Nephron (organoid): ENCODE measurements at regions not wholly inside any gene's neighbourhood (a gene's known extent, or its start where the extent isn't known, plus 50 kb on each side); places are given as distances from the start of the nearest gene placed in this dataset.

Experiments used
- H3K27ac Mint-ChIP-seq, 3 experiments: 2 replicates each; pipeline ENCODE4 v1.8.0; 2020; ENCODE audit warnings: mixed read lengths in 3 of 3, mild to moderate bottlenecking in 2 of 3, moderate library complexity in 1 of 3
- H3K27me3 Mint-ChIP-seq: 2 replicates; pipeline ENCODE4 v1.8.0; 2021; ENCODE audit warnings: low read depth, mild to moderate bottlenecking, moderate library complexity, mixed read lengths
- H3K36me3 Mint-ChIP-seq: 2 replicates; pipeline ENCODE4 v1.8.0; 2020; ENCODE audit warnings: low read depth, mixed read lengths
- H3K4me1 Mint-ChIP-seq: 2 replicates; pipeline ENCODE4 v1.8.0; 2020; ENCODE audit warnings: mixed read lengths
- H3K4me3 Mint-ChIP-seq, 3 experiments: 2 replicates each; pipeline ENCODE4 v1.8.0; 2020; ENCODE audit warnings: mild to moderate bottlenecking in 3 of 3, mixed read lengths in 3 of 3, moderate library complexity in 2 of 3
- H3K9me3 Mint-ChIP-seq: 2 replicates; pipeline ENCODE4 v1.8.0; 2020; ENCODE audit warnings: mixed read lengths
- TF ChIP-seq, protein P1 (sequence below), 3 experiments: fragments of 200-600 bp; sonication (generic); IDR thresholded peaks; one replicate each; pipeline ENCODE4 v1.5.0; 2021; ENCODE audit warnings: antibody characterized with exemption in 3 of 3; ENCODE audit not compliant: unreplicated experiment in 3 of 3

DNA sequence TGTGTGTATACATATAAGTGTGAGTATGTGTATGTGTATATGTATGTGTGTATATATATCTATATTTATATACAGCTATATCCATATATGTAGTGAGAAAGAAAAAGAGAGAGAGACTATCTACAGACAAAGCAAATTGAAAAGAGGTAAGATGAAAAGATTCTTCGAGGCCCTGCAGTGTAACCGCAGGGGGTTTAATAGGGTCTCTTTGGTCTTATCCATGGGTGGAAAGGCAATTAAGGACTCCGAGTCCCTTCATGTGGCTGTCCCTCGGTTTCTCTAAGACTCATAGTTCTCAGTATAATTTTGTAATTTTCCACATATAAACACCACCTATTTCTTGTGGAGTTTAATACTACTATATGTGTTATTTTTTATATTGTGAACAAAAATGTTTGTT lies 50.6 kb upstream of the JAZF1 start:
- Mint-ChIP-seq H3K27me3 (no peaks in the 10 kb centered on the region), H3K27ac (no peak overlapping the region), H3K4me1 (no peaks in the 10 kb centered on the region), H3K4me3 (no peak overlapping the region), H3K9me3 (no peaks in the 10 kb centered on the region), H3K36me3 (no peaks in the 10 kb centered on the region)
- TF ChIP-seq, protein P1, sequence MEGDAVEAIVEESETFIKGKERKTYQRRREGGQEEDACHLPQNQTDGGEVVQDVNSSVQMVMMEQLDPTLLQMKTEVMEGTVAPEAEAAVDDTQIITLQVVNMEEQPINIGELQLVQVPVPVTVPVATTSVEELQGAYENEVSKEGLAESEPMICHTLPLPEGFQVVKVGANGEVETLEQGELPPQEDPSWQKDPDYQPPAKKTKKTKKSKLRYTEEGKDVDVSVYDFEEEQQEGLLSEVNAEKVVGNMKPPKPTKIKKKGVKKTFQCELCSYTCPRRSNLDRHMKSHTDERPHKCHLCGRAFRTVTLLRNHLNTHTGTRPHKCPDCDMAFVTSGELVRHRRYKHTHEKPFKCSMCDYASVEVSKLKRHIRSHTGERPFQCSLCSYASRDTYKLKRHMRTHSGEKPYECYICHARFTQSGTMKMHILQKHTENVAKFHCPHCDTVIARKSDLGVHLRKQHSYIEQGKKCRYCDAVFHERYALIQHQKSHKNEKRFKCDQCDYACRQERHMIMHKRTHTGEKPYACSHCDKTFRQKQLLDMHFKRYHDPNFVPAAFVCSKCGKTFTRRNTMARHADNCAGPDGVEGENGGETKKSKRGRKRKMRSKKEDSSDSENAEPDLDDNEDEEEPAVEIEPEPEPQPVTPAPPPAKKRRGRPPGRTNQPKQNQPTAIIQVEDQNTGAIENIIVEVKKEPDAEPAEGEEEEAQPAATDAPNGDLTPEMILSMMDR (IDR thresholded peaks at IDR 0.05; ENCODE audit: unreplicated experiment in 3 of 3) = no peak

DNA sequence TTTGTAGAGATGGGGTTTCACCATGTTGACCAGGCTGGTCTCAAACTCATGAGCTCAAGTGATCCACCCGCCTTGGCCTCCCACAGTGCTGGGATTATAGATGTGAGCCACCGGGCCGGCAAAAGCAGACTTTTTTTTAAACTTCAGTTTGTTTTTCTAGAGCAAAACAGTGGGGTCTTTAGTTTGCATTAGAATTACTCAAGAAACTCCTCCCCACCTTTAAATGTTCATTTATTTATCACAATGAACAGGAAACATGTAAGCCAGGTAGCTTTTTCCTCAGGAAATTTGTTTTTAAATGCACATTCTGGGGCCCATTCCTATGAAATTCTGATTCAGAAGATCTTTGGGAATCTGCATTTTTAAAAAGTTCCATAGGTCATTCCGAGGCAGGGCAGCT lies 56.0 kb upstream of the JAZF1 start:
- no peaks in the 10 kb centered on the region for H3K9me3 Mint-ChIP-seq
- H3K27me3 Mint-ChIP-seq = no peaks in the 10 kb centered on the region
- no peaks in the 10 kb centered on the region for H3K4me1 Mint-ChIP-seq
- no peaks in the 10 kb centered on the region for H3K36me3 Mint-ChIP-seq
- TF ChIP-seq, protein P1 (IDR thresholded peaks at IDR 0.05; ENCODE audit: unreplicated experiment in 3 of 3) = no peak
- no peak overlapping the region for H3K27ac Mint-ChIP-seq
- no peak overlapping the region for H3K4me3 Mint-ChIP-seq

DNA sequence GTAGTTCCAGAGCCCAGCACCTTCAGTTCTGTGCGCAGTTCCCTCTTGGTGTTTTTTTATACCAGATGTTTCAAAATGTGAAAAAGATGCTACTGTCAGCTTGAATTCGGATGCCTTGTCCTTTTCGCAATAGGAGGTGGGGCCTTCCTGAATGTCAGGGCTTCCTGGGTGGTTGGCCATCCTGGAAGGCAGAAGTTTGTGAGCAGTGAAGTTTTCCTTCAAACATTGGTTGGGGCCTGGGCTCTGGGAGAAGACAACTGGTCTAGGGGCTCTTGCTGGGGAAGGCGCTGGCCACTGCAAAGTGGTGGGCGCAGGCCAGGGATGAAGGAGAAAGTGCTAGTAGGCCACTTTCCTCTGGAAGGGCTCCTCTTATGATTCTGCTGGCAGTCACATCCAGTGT lies 56.8 kb upstream of the JAZF1 start:
- TF ChIP-seq, protein P1 (IDR thresholded peaks at IDR 0.05; ENCODE audit: unreplicated experiment in 3 of 3) = no peak
- H3K4me3 Mint-ChIP-seq = no peak overlapping the region

DNA sequence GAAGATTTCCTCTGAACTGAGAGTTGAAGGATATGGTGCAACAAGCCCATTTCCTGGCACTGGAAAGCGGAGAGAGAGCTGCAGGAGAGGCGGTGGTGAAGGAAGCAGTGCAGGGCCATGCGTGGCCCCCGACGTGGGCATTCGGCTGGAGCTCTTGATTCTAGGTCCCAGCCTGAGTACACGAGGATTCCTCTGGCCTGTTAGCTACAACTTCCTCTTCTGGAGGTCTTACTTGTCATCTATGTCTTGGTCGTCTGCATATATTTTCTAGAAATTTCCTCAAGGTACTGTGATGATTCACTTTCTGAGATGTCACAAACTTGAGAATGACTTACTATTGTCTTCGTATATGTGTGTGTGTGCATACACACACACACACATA lies 59.2 kb upstream of the JAZF1 start:
- TF ChIP-seq, protein P1 (IDR thresholded peaks at IDR 0.05; ENCODE audit: unreplicated experiment in 3 of 3) = no peak

More for the DNA sequence above, 56.8 kb upstream of the JAZF1 start:
- Mint-ChIP-seq H3K27ac (no peak overlapping the region), H3K9me3 (no peaks in the 10 kb centered on the region), H3K4me1 (no peaks in the 10 kb centered on the region), H3K27me3 (no peaks in the 10 kb centered on the region), H3K36me3 (no peaks in the 10 kb centered on the region)

DNA sequence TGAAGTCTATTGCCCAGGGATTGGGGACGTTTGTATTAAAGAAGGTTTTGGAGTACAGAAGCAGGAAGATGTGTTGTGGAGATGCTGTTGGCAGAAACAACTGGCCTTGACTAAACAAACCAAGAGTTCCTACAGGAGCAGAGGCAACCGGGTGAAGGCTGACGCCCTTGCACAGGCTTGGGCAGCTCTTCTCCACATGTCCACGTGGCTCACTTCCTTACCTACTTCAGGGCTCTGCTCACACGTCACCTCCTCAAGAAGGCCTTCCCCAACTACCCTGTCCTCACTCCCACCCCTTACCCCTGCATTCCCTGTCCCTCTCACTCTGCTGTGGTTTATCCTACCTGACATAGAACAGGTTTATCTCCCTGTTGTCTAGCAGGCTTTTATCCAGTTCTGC lies 59.9 kb upstream of the JAZF1 start:
- H3K27ac Mint-ChIP-seq = no peak overlapping the region
- no peaks in the 10 kb centered on the region for H3K36me3 Mint-ChIP-seq
- TF ChIP-seq, protein P1 (IDR thresholded peaks at IDR 0.05; ENCODE audit: unreplicated experiment in 3 of 3) = no peak
- no peaks in the 10 kb centered on the region for H3K27me3 Mint-ChIP-seq
- no peaks in the 10 kb centered on the region for H3K4me1 Mint-ChIP-seq
- no peak overlapping the region for H3K4me3 Mint-ChIP-seq
- no peaks in the 10 kb centered on the region for H3K9me3 Mint-ChIP-seq

More for the DNA sequence above, 59.2 kb upstream of the JAZF1 start:
- no peaks in the 10 kb centered on the region for H3K9me3 Mint-ChIP-seq
- no peaks in the 10 kb centered on the region for H3K27me3 Mint-ChIP-seq
- H3K36me3 Mint-ChIP-seq = no peaks in the 10 kb centered on the region
- H3K4me3 Mint-ChIP-seq = no peak overlapping the region
- no peak overlapping the region for H3K27ac Mint-ChIP-seq
- no peaks in the 10 kb centered on the region for H3K4me1 Mint-ChIP-seq

DNA sequence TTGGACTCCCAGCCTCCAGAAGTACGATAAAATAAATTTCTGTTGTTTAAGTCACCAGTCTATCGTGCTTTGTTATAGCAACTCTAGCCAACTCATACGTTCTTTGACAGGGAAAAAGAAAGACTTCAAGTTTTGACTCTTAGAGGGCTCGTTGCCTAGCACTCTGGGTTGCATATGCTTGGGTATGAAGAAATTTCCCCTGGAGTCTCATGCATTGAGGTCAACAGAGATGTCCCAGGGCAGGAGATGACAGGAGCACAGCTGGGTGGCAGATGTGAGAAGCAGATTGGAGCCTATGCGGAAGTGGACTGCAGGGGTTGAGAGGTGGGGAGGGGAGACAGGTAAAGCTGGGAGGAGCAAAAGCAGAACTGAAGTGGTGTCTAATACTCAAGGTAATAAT lies 63.3 kb upstream of the JAZF1 start:
- Mint-ChIP-seq H3K36me3 (no peaks in the 10 kb centered on the region), H3K4me3 (no peak overlapping the region), H3K27ac (no peak overlapping the region), H3K4me1 (no peaks in the 10 kb centered on the region), H3K27me3 (no peaks in the 10 kb centered on the region), H3K9me3 (peaks cover 2% of the 10 kb centered on the region)
- TF ChIP-seq, protein P1 (IDR thresholded peaks at IDR 0.05; ENCODE audit: unreplicated experiment in 3 of 3) = no peak
